ENCODE measurements at regions not wholly inside any gene's neighbourhood (a gene's known extent, or its start where the extent isn't known, plus 50 kb on each side); places are given as distances from the start of the nearest gene placed in this dataset.

DNA sequence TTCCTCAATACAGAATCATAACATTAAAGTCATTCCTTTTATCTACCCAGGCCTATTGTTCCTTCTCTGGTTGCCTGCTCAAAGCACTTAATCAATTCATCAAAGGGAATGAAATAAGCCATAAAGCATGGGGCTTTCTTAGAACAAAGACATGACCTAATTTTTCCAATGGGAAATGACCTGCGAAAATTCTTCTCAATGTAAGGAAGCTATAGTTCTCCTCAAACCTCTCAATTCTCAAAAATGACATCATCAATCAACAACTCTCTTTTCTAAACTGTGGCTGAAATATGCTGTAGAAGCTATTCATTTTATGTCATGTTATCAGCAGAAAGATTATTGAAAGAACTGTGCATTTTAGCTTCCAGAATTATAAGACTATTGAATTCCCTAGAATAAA lies 116.0 kb upstream of the PTPRR start:
- ChIA-PET POLR2A (no interaction called here), CTCF (no interaction called here)
- no peak for TF ChIP-seq LEF1 (IDR thresholded peaks at IDR 0.05; ENCODE audit: borderline replicate concordance)
- no peak for TF ChIP-seq FOXA1 (IDR thresholded peaks at IDR 0.05)
- TF ChIP-seq CTBP1 (IDR thresholded peaks at IDR 0.05; ENCODE audit: borderline replicate concordance), result no peak
- TF ChIP-seq SUZ12 (IDR thresholded peaks at IDR 0.05), result no peak
- TF ChIP-seq NFRKB (IDR thresholded peaks at IDR 0.05), result no peak
- no peak for TF ChIP-seq SP1 (IDR thresholded peaks at IDR 0.05)
- no peak for TF ChIP-seq ARNT (IDR thresholded peaks at IDR 0.05)
- TF ChIP-seq, protein P1, sequence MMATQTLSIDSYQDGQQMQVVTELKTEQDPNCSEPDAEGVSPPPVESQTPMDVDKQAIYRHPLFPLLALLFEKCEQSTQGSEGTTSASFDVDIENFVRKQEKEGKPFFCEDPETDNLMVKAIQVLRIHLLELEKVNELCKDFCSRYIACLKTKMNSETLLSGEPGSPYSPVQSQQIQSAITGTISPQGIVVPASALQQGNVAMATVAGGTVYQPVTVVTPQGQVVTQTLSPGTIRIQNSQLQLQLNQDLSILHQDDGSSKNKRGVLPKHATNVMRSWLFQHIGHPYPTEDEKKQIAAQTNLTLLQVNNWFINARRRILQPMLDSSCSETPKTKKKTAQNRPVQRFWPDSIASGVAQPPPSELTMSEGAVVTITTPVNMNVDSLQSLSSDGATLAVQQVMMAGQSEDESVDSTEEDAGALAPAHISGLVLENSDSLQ (IDR thresholded peaks at IDR 0.05), result no peak
- TF ChIP-seq FOXM1 (IDR thresholded peaks at IDR 0.05; ENCODE audit: borderline replicate concordance), result no peak
- TF ChIP-seq ELF4 (IDR thresholded peaks at IDR 0.05), result no peak
- TF ChIP-seq BHLHE40 (IDR thresholded peaks at IDR 0.05; ENCODE audit: borderline replicate concordance), result no peak
- TF ChIP-seq FOXK2 (IDR thresholded peaks at IDR 0.05), result no peak
- no peak for TF ChIP-seq ZNF384 (IDR thresholded peaks at IDR 0.05)
- no peak for TF ChIP-seq TARDBP (IDR thresholded peaks at IDR 0.05)
- no peak for TF ChIP-seq HDGF (IDR thresholded peaks at IDR 0.05; ENCODE audit: borderline replicate concordance)
- no peak for TF ChIP-seq L3MBTL2 (conservative IDR thresholded peaks at IDR 0.05)
- DNase-seq (ENCODE audit: extremely low spot score), result no peak

DNA sequence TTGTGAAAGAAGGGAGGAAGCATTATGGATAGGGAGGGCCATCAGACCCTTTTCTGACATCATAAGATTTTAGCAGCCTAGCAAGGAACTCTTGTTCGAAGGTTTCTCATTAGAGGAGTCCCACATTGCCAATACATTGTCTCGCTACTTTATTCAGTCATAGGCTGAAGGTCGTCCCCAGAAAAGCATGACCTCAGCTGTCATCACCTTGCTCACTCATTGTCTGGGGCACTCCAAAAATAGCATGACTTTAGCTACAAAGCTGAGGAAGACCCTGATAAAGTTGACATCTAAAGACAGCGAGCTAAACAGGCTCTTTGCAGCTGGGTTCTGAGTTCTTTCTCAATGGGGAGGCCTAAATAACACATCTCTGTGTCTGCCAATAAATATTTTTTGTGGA lies 112.4 kb upstream of the PTPRR start:
- CTCF ChIA-PET, result interaction anchor here (0.5 to 0.6 kb wide), 2 partner anchors 159 to 1132 kb away, joined by 3 read pairs; no protein-coding TSS in a partner anchor
- POLR2A ChIA-PET, result no interaction called here
- TF ChIP-seq ZNF384 (IDR thresholded peaks at IDR 0.05) (no peak), TARDBP (IDR thresholded peaks at IDR 0.05) (no peak), BHLHE40 (IDR thresholded peaks at IDR 0.05; ENCODE audit: borderline replicate concordance) (no peak), L3MBTL2 (conservative IDR thresholded peaks at IDR 0.05) (no peak), SP1 (IDR thresholded peaks at IDR 0.05) (no peak), FOXA1 (IDR thresholded peaks at IDR 0.05) (no peak)
- DNase-seq (ENCODE audit: extremely low spot score), result no peak

DNA sequence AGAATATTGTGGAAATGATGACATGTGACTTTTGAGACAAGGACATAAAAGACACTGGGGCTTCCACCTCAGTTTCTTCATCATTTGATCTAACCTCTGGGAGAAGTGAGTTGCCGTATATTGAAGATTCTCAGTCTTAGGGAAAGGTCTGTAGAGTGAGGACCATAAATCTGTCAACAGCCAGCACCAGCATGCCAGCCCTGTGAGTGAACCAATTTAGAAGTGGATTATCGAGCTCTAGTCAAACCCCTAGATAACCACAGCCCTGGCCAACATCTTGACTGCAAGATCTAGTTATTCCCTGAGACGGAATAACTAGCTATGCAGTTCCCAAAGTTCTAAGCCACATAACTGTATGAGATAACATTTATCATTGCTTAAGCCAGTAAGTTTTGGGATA lies 108.8 kb upstream of the PTPRR start:
- peak; percentile 15 for DNase-seq (ENCODE audit: extremely low spot score)
- TF ChIP-seq, protein P1 (IDR thresholded peaks at IDR 0.05), result peak; percentile 60
- TF ChIP-seq FOXA1 (IDR thresholded peaks at IDR 0.05), result no peak
- ChIA-PET CTCF (interaction anchor here (0.7 kb wide), 1 partner anchor 20 kb away, joined by 4 read pairs; no protein-coding TSS in a partner anchor), POLR2A (no interaction called here)

- no peak for DNase-seq (ENCODE audit: extremely low spot score)
- ChIA-PET POLR2A (no interaction called here), CTCF (no interaction called here)
- no peak for TF ChIP-seq HDGF (IDR thresholded peaks at IDR 0.05; ENCODE audit: borderline replicate concordance)
- no peak for TF ChIP-seq SUZ12 (IDR thresholded peaks at IDR 0.05)
- no peak for TF ChIP-seq FOXA1 (IDR thresholded peaks at IDR 0.05)
- TF ChIP-seq, protein P1 (IDR thresholded peaks at IDR 0.05), result no peak
- TF ChIP-seq CTBP1 (IDR thresholded peaks at IDR 0.05; ENCODE audit: borderline replicate concordance), result no peak
- no peak for TF ChIP-seq BHLHE40 (IDR thresholded peaks at IDR 0.05; ENCODE audit: borderline replicate concordance)
- TF ChIP-seq L3MBTL2 (conservative IDR thresholded peaks at IDR 0.05), result no peak
- no peak for TF ChIP-seq TARDBP (IDR thresholded peaks at IDR 0.05)
- TF ChIP-seq NFRKB (IDR thresholded peaks at IDR 0.05), result no peak
- no peak for TF ChIP-seq FOXK2 (IDR thresholded peaks at IDR 0.05)
- no peak for TF ChIP-seq LEF1 (IDR thresholded peaks at IDR 0.05; ENCODE audit: borderline replicate concordance)
- TF ChIP-seq FOXM1 (IDR thresholded peaks at IDR 0.05; ENCODE audit: borderline replicate concordance), result no peak
- no peak for TF ChIP-seq ARNT (IDR thresholded peaks at IDR 0.05)
- TF ChIP-seq SP1 (IDR thresholded peaks at IDR 0.05), result no peak
- TF ChIP-seq ELF4 (IDR thresholded peaks at IDR 0.05), result no peak
- TF ChIP-seq ZNF384 (IDR thresholded peaks at IDR 0.05), result no peak
Measured at GRCh38 chr12:71027856-71028255, 107.3 kb upstream of the PTPRR start.

- ChIA-PET CTCF (no interaction called here), POLR2A (no interaction called here)
- TF ChIP-seq TARDBP (IDR thresholded peaks at IDR 0.05) (no peak), FOXA1 (IDR thresholded peaks at IDR 0.05) (no peak), FOXM1 (IDR thresholded peaks at IDR 0.05; ENCODE audit: borderline replicate concordance) (no peak), LEF1 (IDR thresholded peaks at IDR 0.05; ENCODE audit: borderline replicate concordance) (no peak), BHLHE40 (IDR thresholded peaks at IDR 0.05; ENCODE audit: borderline replicate concordance) (no peak), HDGF (IDR thresholded peaks at IDR 0.05; ENCODE audit: borderline replicate concordance) (no peak), ZNF384 (IDR thresholded peaks at IDR 0.05) (no peak), SUZ12 (IDR thresholded peaks at IDR 0.05) (no peak), ELF4 (IDR thresholded peaks at IDR 0.05) (no peak), FOXK2 (IDR thresholded peaks at IDR 0.05) (no peak), ARNT (IDR thresholded peaks at IDR 0.05) (no peak), NFRKB (IDR thresholded peaks at IDR 0.05) (no peak), CTBP1 (IDR thresholded peaks at IDR 0.05; ENCODE audit: borderline replicate concordance) (no peak), L3MBTL2 (conservative IDR thresholded peaks at IDR 0.05) (no peak), SP1 (IDR thresholded peaks at IDR 0.05) (no peak)
- TF ChIP-seq, protein P1 (IDR thresholded peaks at IDR 0.05), result no peak
- DNase-seq (ENCODE audit: extremely low spot score), result no peak
Measured at GRCh38 chr12:71024827-71025226, 104.3 kb upstream of the PTPRR start.

DNA sequence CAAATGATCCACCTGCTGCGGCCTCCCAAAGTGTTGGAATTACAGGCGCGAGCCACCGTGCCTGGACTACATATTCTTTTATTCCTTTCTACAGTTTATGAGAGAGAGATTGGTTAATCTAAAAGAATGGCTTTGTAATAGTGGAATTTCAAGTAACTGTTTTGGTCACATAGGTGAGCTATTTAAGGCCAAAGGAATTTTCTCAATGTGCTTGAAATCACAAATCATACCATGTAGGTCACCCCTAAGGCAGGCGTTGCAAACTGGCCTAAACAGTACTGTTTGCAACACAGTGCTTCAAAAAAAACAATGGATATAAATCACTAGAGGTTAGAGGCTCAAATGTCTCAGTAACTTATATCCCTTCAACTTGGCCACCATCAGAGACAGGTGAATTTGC lies 103.7 kb upstream of the PTPRR start:
- ChIA-PET POLR2A (no interaction called here), CTCF (no interaction called here)
- no peak for DNase-seq (ENCODE audit: extremely low spot score)
- no peak for TF ChIP-seq NFRKB (IDR thresholded peaks at IDR 0.05)
- no peak for TF ChIP-seq BHLHE40 (IDR thresholded peaks at IDR 0.05; ENCODE audit: borderline replicate concordance)
- TF ChIP-seq HDGF (IDR thresholded peaks at IDR 0.05; ENCODE audit: borderline replicate concordance), result no peak
- TF ChIP-seq FOXM1 (IDR thresholded peaks at IDR 0.05; ENCODE audit: borderline replicate concordance), result no peak
- no peak for TF ChIP-seq LEF1 (IDR thresholded peaks at IDR 0.05; ENCODE audit: borderline replicate concordance)
- TF ChIP-seq L3MBTL2 (conservative IDR thresholded peaks at IDR 0.05), result no peak
